Mesenteric fat pad (tissue), 1 donor: ENCODE measurements at regions not wholly inside any gene's neighbourhood (a gene's known extent, or its start where the extent isn't known, plus 50 kb on each side); places are given as distances from the start of the nearest gene placed in this dataset.

ENCODE experiments used
- DNase-seq: peaks from one replicate; pipeline ENCODE4 v3.0.0-alpha.2; 2020; ENCODE audit warnings: low spot score
- donor health status: DM: yes; HTN: yes; CAD: no.

- DNase-seq: no peak
Measured at GRCh38 chr1:68955424-68955823, 458.5 kb upstream of the DEPDC1 start.

- no peak for DNase-seq
Measured at GRCh38 chr1:68958958-68959357, 462.1 kb upstream of the DEPDC1 start.

GRCh38 chr1:68959461-68960030 is 462.7 kb upstream of the DEPDC1 start:
- DNase-seq: no peak

- no peak for DNase-seq
Measured at GRCh38 chr1:68961143-68961542, 464.3 kb upstream of the DEPDC1 start.

GRCh38 chr1:68963353-68963752 is 466.5 kb upstream of the DEPDC1 start:
- no peak for DNase-seq

GRCh38 chr1:68969441-68969840 is 472.6 kb upstream of the DEPDC1 start:
- no peak for DNase-seq

- no peak for DNase-seq
Measured at GRCh38 chr1:68970571-68970970, 473.7 kb upstream of the DEPDC1 start.

GRCh38 chr1:68973459-68974244 is 476.8 kb upstream of the DEPDC1 start:
- DNase-seq: no peak

GRCh38 chr1:68974447-68974846 is 477.6 kb upstream of the DEPDC1 start:
- no peak for DNase-seq

- DNase-seq: no peak
Measured at GRCh38 chr1:68975212-68975933, 478.5 kb upstream of the DEPDC1 start.

- no peak for DNase-seq
Measured at GRCh38 chr1:68976916-68977610, 480.2 kb upstream of the DEPDC1 start.

- no peak for DNase-seq
Measured at GRCh38 chr1:68979891-68980290, 483.0 kb upstream of the DEPDC1 start.

GRCh38 chr1:68984289-68984688 is 487.4 kb upstream of the DEPDC1 start:
- DNase-seq: no peak

- no peak for DNase-seq
Measured at GRCh38 chr1:68994096-68994495, 497.2 kb upstream of the DEPDC1 start.

- no peak for DNase-seq
Measured at GRCh38 chr1:69016468-69016867, 519.6 kb upstream of the DEPDC1 start.

- no peak for DNase-seq
Measured at GRCh38 chr1:69029649-69030048, 532.8 kb upstream of the DEPDC1 start.

- no peak for DNase-seq
Measured at GRCh38 chr1:69038379-69038778, 529.3 kb upstream of the LRRC7 start.

- DNase-seq: no peak
Measured at GRCh38 chr1:69045572-69045971, 522.1 kb upstream of the LRRC7 start.

GRCh38 chr1:69055194-69055593 is 512.5 kb upstream of the LRRC7 start:
- DNase-seq: no peak

- no peak for DNase-seq
Measured at GRCh38 chr1:69058454-69058853, 509.3 kb upstream of the LRRC7 start.

GRCh38 chr1:69070660-69071373 is 496.9 kb upstream of the LRRC7 start:
- no peak for DNase-seq
